HG03558 (cell line): ENCODE measurements at regions not wholly inside any gene's neighbourhood (a gene's known extent, or its start where the extent isn't known, plus 50 kb on each side); places are given as distances from the start of the nearest gene placed in this dataset.
"Not testable (repeated sequence)": the region's sequence is repeated elsewhere in the genome, so short reads cannot be mapped to it uniquely, and the experiment has no call there.

Experiments
- ATAC-seq: cut with Tn5 transposase; IDR thresholded peaks from one replicate; pipeline ENCODE4 v1.9.1; 2021; ENCODE audit warnings: moderate number of reproducible peaks; ENCODE audit not compliant: unreplicated experiment; ENCODE audit errors: extremely low read depth

DNA sequence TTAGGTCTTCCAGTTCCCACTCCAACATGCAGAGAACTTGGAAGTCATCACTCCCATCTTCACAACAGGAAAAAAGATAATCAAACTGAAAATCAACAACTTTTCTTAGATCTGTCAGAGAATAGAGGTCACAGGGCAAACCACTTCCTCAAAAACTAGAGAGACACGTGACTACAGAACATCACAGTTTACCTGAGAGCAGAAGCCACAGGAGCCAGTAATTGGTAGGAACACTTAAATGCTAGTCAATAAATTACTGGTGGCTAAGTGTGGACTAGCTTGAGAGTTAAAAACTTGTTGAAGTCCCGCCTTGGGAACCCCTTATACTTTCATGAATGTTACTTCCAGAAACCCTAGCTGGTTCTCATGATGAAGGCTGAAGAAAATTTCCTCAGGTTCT is 81.1 kb downstream of the THSD1 start:
- ATAC-seq = not testable (repeated sequence)

DNA sequence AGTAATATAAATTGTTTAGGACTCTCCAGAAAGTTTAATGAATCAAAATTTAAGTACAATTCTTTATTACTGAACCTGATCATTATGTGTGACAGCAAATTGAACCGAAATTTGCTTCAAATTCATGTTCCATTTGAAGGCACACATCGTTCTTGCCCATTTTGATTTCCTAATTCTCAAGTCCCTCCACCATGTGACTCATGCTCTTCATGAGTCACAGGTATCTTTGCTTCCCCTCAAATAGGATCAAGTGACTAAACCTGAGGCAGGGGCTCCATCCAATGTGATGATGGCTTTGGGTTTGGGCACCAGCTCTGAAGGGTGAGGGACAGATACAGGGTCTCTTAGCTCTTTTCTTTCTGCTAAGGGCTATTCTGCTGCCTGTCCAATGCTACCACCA is 86.1 kb downstream of the THSD1 start:
- ATAC-seq = no peak

DNA sequence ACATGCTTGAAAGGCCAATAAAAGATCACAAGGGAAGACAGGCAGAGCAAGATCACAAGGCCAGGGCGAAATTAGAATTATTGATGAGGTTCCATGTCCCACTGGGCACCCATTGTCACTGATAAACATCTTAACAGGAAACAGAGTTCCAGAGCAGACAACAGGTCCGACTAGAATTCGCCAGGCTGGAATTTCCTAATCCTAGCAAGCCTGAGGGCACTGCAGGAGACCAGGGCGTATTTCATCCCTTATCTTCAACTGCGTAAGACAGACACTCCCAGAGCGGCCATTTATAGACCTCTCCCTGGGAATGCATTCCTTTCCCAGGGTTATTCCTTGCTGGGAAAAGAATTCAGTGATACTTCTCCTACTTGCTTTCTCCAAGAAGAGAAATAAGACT is 96.1 kb downstream of the THSD1 start:
- not testable (repeated sequence) for ATAC-seq

DNA sequence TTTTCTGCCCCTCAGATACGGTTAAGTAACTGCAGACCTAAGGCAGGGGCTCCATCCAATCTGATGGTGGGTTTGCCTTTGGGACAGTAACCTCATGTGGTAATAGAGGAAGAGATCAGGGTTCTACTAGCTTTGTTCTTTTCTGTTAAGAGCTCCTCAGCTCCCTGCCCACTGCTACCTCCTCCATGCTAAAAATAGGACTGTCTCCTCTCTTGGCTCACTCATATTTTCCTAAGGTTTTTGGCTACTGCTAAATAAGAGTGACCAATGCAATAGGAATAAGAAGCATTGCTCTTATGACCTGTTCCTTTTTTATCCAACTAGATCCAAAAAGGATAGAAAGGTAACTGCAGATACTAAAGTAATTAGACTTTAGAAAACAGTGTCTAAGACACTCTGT is 99.6 kb downstream of the THSD1 start:
- not testable (repeated sequence) for ATAC-seq

GRCh38 chr13:52303098-52303497 is 102.9 kb downstream of the THSD1 start:
- ATAC-seq = not testable (repeated sequence)

DNA sequence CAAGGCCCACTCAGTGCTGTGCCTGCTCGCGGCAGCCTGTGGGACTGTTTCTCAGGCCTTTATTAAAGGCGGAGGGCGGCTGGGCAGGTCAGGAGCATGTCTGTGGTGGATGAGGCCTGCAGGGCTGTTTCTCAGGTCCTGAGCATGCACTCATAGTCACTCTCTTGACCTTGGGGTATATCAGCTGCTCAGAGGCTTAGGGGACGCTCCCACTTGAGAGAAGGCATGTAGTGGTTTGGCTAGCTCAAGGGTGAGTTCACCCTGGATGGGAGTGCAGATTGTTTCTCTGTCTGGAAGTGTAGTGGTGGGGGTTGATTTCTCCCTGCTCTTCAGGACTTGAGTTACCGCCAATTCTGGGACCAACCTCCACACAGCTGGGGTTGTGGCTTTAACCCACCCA is 103.3 kb downstream of the THSD1 start:
- ATAC-seq = not testable (repeated sequence)

- not testable (repeated sequence) for ATAC-seq
Measured at GRCh38 chr13:52301810-52302400, 104.1 kb downstream of the THSD1 start.

- ATAC-seq = not testable (repeated sequence)
Measured at GRCh38 chr13:52298079-52298661, 107.8 kb downstream of the THSD1 start.

DNA sequence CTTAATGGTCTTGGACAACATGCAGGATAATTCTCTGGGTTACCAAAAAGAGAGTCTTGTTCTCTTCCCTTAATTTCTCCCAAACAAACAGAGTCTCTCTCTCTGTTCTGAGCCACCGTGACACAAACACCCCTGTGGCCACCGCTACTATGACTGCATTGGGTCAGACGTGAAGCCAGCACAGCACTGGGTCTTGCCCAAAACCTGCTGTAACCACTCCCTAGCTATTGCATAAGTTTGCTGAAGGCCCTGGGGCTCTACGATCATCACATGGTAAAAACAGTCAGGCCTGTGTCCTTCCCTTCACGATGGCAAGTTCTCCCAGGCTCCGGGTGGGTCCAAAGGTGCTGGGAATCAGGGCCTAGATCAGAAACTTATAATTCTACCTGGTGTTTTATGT is 117.1 kb downstream of the THSD1 start:
- ATAC-seq = not testable (repeated sequence)

DNA sequence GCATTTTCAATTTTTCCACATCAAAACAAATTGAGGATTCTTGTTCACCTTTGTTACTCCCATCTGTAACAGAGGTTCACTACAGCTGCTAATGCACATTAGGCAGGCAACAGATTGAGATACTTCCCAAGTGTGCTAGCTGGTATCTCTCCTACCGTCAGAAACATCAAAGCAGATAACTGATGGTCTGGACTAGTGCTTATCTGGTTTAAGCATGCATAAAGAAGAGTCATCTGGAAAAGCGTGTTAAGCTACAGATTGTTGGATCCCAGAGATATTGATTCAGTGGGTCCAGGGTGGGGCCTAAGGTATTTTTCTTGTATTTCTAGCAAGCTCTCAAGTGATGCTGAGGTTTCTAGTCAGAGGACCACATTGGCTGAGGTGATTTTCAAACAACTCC is 122.0 kb upstream of the NEK3 start:
- ATAC-seq = not testable (repeated sequence)

GRCh38 chr13:52279408-52279807 is 120.0 kb upstream of the NEK3 start:
- not testable (repeated sequence) for ATAC-seq

DNA sequence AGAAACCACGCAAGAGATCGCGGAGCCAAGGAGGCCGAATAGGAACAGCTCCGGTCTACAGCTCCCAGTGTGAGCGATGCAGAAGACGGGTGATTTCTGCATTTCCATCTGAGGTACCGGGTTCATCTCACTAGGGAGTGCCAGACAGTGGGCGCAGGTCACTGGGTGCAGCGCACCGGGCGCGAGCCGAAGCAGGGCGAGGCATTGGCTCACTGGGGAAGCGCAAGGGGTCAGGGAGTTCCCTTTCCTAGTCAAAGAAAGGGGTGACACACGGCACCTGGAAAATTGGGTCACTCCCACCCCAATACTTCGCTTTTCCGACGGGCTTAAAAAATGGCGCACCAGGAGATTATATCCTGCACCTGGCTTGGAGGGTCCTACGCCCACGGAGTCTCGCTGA is 94.9 kb upstream of the NEK3 start:
- ATAC-seq = not testable (repeated sequence)

GRCh38 chr13:52240752-52241151 is 81.4 kb upstream of the NEK3 start:
- ATAC-seq = peak; percentile 84

- ATAC-seq = not testable (repeated sequence)
Measured at GRCh38 chr13:52235900-52236595, 76.7 kb upstream of the NEK3 start.

GRCh38 chr13:52234928-52235327 is 75.5 kb upstream of the NEK3 start:
- ATAC-seq = not testable (repeated sequence)

DNA sequence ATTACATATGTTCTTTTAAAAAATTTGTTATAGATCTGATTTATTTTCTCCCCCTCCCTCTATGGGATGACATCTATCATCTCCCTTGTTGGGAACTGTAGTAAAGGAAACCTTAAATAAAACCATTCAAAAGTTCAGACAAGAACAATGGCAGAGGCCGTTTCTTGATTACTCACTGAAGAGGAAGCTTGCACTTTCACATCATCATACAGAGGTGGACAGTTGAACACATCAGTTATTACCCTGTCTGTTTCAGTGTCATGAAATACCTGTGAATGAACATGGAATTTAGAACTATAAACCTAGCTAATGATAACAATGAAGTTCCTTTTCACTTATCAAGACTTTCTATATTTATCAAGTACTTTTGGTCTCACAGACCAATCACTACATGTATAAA is 63.7 kb upstream of the NEK3 start:
- not testable (repeated sequence) for ATAC-seq

- ATAC-seq = not testable (repeated sequence)
Measured at GRCh38 chr13:52213920-52214319, 54.5 kb upstream of the NEK3 start.

DNA sequence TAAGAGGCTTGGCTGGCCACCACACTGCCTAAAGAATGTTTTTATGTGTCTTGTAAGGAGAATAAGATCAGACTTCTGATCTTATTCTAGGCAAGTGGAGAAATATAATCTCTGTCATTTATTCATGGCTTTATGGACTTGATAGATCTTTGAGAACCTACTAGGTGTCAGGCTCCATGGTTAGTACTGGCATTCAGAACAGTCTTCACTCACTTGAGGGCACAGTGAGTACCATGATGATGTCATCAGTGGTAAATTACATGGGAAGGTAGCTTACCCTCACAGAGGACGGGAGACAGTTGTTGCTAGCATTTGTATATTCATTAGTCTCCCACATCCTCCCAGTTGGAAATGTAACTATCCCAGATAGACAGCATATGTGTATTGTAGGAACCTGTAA is 53.5 kb upstream of the NEK3 start:
- not testable (repeated sequence) for ATAC-seq

GRCh38 chr13:52211416-52211776 is 52.0 kb upstream of the NEK3 start:
- not testable (repeated sequence) for ATAC-seq

DNA sequence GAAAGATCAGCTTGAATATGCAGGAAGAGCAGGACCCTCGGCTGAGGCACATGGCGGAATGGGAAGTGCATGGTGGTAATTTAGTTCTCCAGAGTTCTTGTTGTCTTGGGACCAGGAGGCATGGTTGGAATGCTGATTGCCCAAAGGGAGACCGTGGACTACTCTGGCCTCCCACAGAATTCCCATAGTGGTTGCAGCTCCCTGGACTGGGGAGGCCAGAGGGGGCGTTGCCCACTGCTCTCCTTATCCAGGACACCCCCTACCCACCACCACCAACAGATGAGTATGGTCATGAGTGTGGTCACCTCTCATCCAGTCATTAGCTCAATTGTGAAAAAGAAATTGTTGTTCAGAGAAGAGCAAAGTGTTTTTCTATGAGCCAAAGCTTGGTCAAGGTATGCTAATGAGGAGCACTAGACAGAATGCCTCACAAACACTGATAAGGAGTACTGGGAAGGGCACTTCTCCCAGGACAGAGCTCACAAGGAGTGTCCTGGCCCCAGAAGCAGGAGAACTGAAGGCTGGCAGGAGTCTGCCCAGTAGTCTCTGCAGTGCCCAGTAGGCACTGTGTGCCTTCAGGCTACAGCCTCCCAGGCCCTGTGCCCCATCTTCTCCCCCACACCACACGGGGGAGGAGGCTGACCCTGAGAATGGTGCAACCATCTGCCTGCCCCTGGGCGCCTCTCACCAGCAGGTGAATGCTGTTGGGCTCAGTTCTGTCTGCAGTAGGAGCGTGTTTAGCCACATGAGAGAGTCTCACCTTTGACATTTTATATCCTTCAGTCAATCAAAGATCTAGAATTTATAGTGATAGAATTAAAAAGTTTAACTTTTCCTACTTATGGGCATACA is 51.4 kb upstream of the NEK3 start:
- not testable (repeated sequence) for ATAC-seq
